Naive thymus-derived CD4-positive, alpha-beta T cell (primary cell): ENCODE measurements at regions not wholly inside any gene's neighbourhood (a gene's known extent, or its start where the extent isn't known, plus 50 kb on each side); places are given as distances from the start of the nearest gene placed in this dataset.

ENCODE experiments used
- ATAC-seq: fragments of 150-1000 bp; cut with Tn5 transposase; 2 replicates; pipeline ENCODE4 v1.10.0; 2021; ENCODE audit warnings: mild to moderate bottlenecking, moderate library complexity
- CTCF ChIA-PET: fragments of 350-600 bp; sonication (Branson Sonifier 250); formaldehyde crosslinking; loops from one replicate; lab custom pipeline; 2021; ENCODE audit warnings: antibody characterized with exemption; lab: Charles Lee
- POLR2A ChIA-PET: fragments of 350-600 bp; sonication (Branson Sonifier 250); formaldehyde crosslinking; loops from one replicate; lab custom pipeline; 2021; ENCODE audit warnings: antibody characterized with exemption, inconsistent platforms; lab: Charles Lee
- DNase-seq, 9 donors: peaks; one replicate each; pipeline versions ENCODE4 v3.0.0 to v3.0.0-alpha.2; 2020 to 2022; ENCODE audit warnings: mixed read lengths in 1 of 9
- H3K27ac ChIP-seq: one replicate; pipeline ENCODE4 v1.7.0; 2013; ENCODE audit warnings: mild to moderate bottlenecking, low read depth, low read length, moderate library complexity
- H3K27me3 ChIP-seq, 2 donors: one replicate each; pipeline ENCODE4 v1.7.0; 2013; ENCODE audit warnings: low read length in 2 of 2, mild to moderate bottlenecking in 2 of 2, moderate library complexity in 2 of 2; ENCODE audit not compliant: control insufficient read depth in 2 of 2, insufficient read depth in 2 of 2
- H3K36me3 ChIP-seq, 3 experiments: 1 replicate in 2 of 3; 2 replicates in 1 of 3; pipeline ENCODE4 v1.7.0; 2013; ENCODE audit warnings: low read length in 3 of 3, mild to moderate bottlenecking in 3 of 3, moderate library complexity in 1 of 3; ENCODE audit not compliant: insufficient read depth in 3 of 3, control insufficient read depth in 2 of 3
- H3K4me1 ChIP-seq, 2 donors: one replicate each; pipeline ENCODE4 v1.7.0; 2013; ENCODE audit warnings: low read length in 2 of 2, mild to moderate bottlenecking in 2 of 2, moderate library complexity in 1 of 2; ENCODE audit not compliant: control insufficient read depth in 2 of 2, insufficient read depth in 2 of 2
- H3K4me3 ChIP-seq: 2 replicates; pipeline ENCODE4 v1.7.0; 2013; ENCODE audit warnings: mild to moderate bottlenecking, low read length
- H3K9me3 ChIP-seq, 3 experiments: 1 replicate in 2 of 3; 2 replicates in 1 of 3; pipeline ENCODE4 v1.7.0; 2013; ENCODE audit warnings: low read length in 3 of 3; ENCODE audit not compliant: control insufficient read depth in 2 of 3
- H3K27ac Mint-ChIP-seq, 9 donors: one replicate each; pipeline ENCODE4 v1.8.0; 2020 to 2022; ENCODE audit warnings: mixed read lengths in 9 of 9, mild to moderate bottlenecking in 8 of 9, moderate library complexity in 5 of 9, inconsistent platforms in 2 of 9
- H3K27me3 Mint-ChIP-seq, 5 donors: one replicate each; pipeline ENCODE4 v1.8.0; 2021 to 2022; ENCODE audit warnings: mixed read lengths in 5 of 5, mild to moderate bottlenecking in 1 of 5
- H3K36me3 Mint-ChIP-seq, 5 donors: one replicate each; pipeline ENCODE4 v1.8.0; 2020 to 2022; ENCODE audit warnings: mixed read lengths in 5 of 5, mild to moderate bottlenecking in 3 of 5, inconsistent platforms in 1 of 5
- H3K4me1 Mint-ChIP-seq, 7 donors: one replicate each; pipeline ENCODE4 v1.8.0; 2020 to 2022; ENCODE audit warnings: mixed read lengths in 7 of 7, mild to moderate bottlenecking in 3 of 7, inconsistent platforms in 1 of 7
- H3K4me3 Mint-ChIP-seq, 10 donors: one replicate each; pipeline ENCODE4 v1.8.0; 2020 to 2022; ENCODE audit warnings: mild to moderate bottlenecking in 10 of 10, mixed read lengths in 10 of 10, moderate library complexity in 6 of 10, inconsistent platforms in 2 of 10
- H3K9me3 Mint-ChIP-seq, 11 donors: one replicate each; pipeline ENCODE4 v1.8.0; 2020 to 2022; ENCODE audit warnings: mixed read lengths in 11 of 11, mild to moderate bottlenecking in 4 of 11, inconsistent platforms in 1 of 11, moderate library complexity in 1 of 11
- intact Hi-C, 2 donors: fragments of 100-400 bp; cut with micrococcal nuclease; formaldehyde crosslinking; loops; one replicate each; pipeline ENCODE4 v1.15.1; 2023

- ChIA-PET POLR2A (no interaction called here), CTCF (no interaction called here)
- no peak for DNase-seq
- peaks cover 0 to 13% (median 0%) of the 10 kb centered on the region in 5 donors for H3K27me3 Mint-ChIP-seq
- H3K27me3 ChIP-seq = no peaks in the 10 kb centered on the region
- H3K4me1 Mint-ChIP-seq = peaks cover 6 to 19% (median 14%) of the 10 kb centered on the region in 7 donors
- H3K4me1 ChIP-seq = peaks cover 0 to 3% of the 10 kb centered on the region in 2 donors
- H3K36me3 Mint-ChIP-seq = peaks cover 0 to 7% (median 0%) of the 10 kb centered on the region in 5 donors
- intact Hi-C loops = no loop called here
- H3K36me3 ChIP-seq = no peaks in the 10 kb centered on the region
- no peaks in the 10 kb centered on the region for H3K9me3 ChIP-seq
- no peak overlapping the region for H3K27ac ChIP-seq
- H3K4me3 Mint-ChIP-seq = no peak overlapping the region
- no peak for ATAC-seq
- no peak overlapping the region for H3K4me3 ChIP-seq
- H3K27ac Mint-ChIP-seq = peak overlapping the region in 1 of 9 donors; percentile 42
- H3K9me3 Mint-ChIP-seq = peaks cover 0 to 5% (median 2%) of the 10 kb centered on the region in 11 donors
Measured at GRCh38 chrX:39616731-39617130, 481.0 kb downstream of the BCOR start.

GRCh38 chrX:39618178-39618577 lies 479.6 kb downstream of the BCOR start:
- peaks cover 0 to 10% (median 0%) of the 10 kb centered on the region in 5 donors for H3K27me3 Mint-ChIP-seq
- H3K27ac Mint-ChIP-seq = no peak overlapping the region
- peaks cover 6 to 16% (median 14%) of the 10 kb centered on the region in 7 donors for H3K4me1 Mint-ChIP-seq
- no peak overlapping the region for H3K4me3 ChIP-seq
- POLR2A ChIA-PET = interaction anchor here (0.5 kb wide), 1 partner anchor 358 kb away, joined by 6 read pairs; no protein-coding TSS in a partner anchor
- DNase-seq = no peak
- intact Hi-C loops = no loop called here
- peaks cover 0 to 9% (median 4%) of the 10 kb centered on the region in 11 donors for H3K9me3 Mint-ChIP-seq
- CTCF ChIA-PET = interaction anchor here (1.2 kb wide), 1 partner anchor 12 kb away, joined by 4 read pairs; no protein-coding TSS in a partner anchor
- ATAC-seq = no peak
- H3K4me3 Mint-ChIP-seq = no peak overlapping the region
- no peaks in the 10 kb centered on the region for H3K36me3 ChIP-seq
- H3K27me3 ChIP-seq = no peaks in the 10 kb centered on the region
- no peaks in the 10 kb centered on the region for H3K9me3 ChIP-seq
- peaks cover 0 to 3% of the 10 kb centered on the region in 2 donors for H3K4me1 ChIP-seq
- H3K36me3 Mint-ChIP-seq = peaks cover 0 to 7% (median 0%) of the 10 kb centered on the region in 5 donors
- H3K27ac ChIP-seq = no peak overlapping the region

GRCh38 chrX:39619182-39620009 lies 478.4 kb downstream of the BCOR start:
- H3K36me3 ChIP-seq = no peaks in the 10 kb centered on the region
- intact Hi-C loops = no loop called here
- Mint-ChIP-seq H3K36me3 (peaks cover 0 to 7% (median under 1%) of the 10 kb centered on the region in 5 donors), H3K4me3 (no peak overlapping the region), H3K9me3 (peaks cover 0 to 15% (median 4%) of the 10 kb centered on the region in 11 donors), H3K4me1 (peaks cover under 1 to 9% (median 3%) of the 10 kb centered on the region in 7 donors), H3K27me3 (peaks cover 0 to 3% (median 0%) of the 10 kb centered on the region in 5 donors), H3K27ac (no peak overlapping the region)
- no peaks in the 10 kb centered on the region for H3K27me3 ChIP-seq
- no peak overlapping the region for H3K4me3 ChIP-seq
- ChIA-PET CTCF (interaction anchor here (1.2 kb wide), 1 partner anchor 11 kb away, joined by 4 read pairs; no protein-coding TSS in a partner anchor), POLR2A (no interaction called here)
- DNase-seq = no peak
- H3K9me3 ChIP-seq = no peaks in the 10 kb centered on the region
- H3K4me1 ChIP-seq = peaks cover 0 to 1% of the 10 kb centered on the region in 2 donors
- no peak overlapping the region for H3K27ac ChIP-seq
- no peak for ATAC-seq

GRCh38 chrX:39624166-39624565 lies 473.6 kb downstream of the BCOR start:
- Mint-ChIP-seq H3K27me3 (peaks cover 0 to 3% (median 0%) of the 10 kb centered on the region in 5 donors), H3K9me3 (peaks cover 0 to 20% (median 2%) of the 10 kb centered on the region in 11 donors), H3K4me1 (peaks cover 5 to 12% (median 10%) of the 10 kb centered on the region in 7 donors), H3K4me3 (no peak overlapping the region), H3K27ac (no peak overlapping the region), H3K36me3 (peaks cover 0 to 4% (median 0%) of the 10 kb centered on the region in 5 donors)
- ChIA-PET POLR2A (interaction anchor here (0.9 kb wide), 1 partner anchor 9 kb away, joined by 5 read pairs; no protein-coding TSS in a partner anchor), CTCF (no interaction called here)
- Histone ChIP-seq H3K27me3 (no peaks in the 10 kb centered on the region), H3K4me1 (no peaks in the 10 kb centered on the region), H3K4me3 (no peak overlapping the region), H3K27ac (no peak overlapping the region), H3K36me3 (no peaks in the 10 kb centered on the region), H3K9me3 (no peaks in the 10 kb centered on the region)
- DNase-seq (no peak), ATAC-seq (no peak)
- intact Hi-C loops = no loop called here

- H3K27me3 ChIP-seq = no peaks in the 10 kb centered on the region
- POLR2A ChIA-PET = no interaction called here
- DNase-seq (no peak), ATAC-seq (no peak)
- H3K9me3 ChIP-seq = no peaks in the 10 kb centered on the region
- H3K36me3 ChIP-seq = no peaks in the 10 kb centered on the region
- peaks cover 0 to 3% (median 0%) of the 10 kb centered on the region in 5 donors for H3K27me3 Mint-ChIP-seq
- CTCF ChIA-PET = no interaction called here
- H3K27ac ChIP-seq = no peak overlapping the region
- no peak overlapping the region for H3K27ac Mint-ChIP-seq
- intact Hi-C loops = no loop called here
- H3K4me3 ChIP-seq = no peak overlapping the region
- peaks cover 0 to 4% (median 0%) of the 10 kb centered on the region in 5 donors for H3K36me3 Mint-ChIP-seq
- H3K4me3 Mint-ChIP-seq = no peak overlapping the region
- peaks cover 8 to 20% (median 15%) of the 10 kb centered on the region in 7 donors for H3K4me1 Mint-ChIP-seq
- H3K4me1 ChIP-seq = no peaks in the 10 kb centered on the region
- peaks cover 0 to 20% (median 2%) of the 10 kb centered on the region in 11 donors for H3K9me3 Mint-ChIP-seq
Measured at GRCh38 chrX:39625810-39626209, 471.9 kb downstream of the BCOR start.

GRCh38 chrX:39626749-39627148 lies 471.0 kb downstream of the BCOR start:
- peaks cover 0 to 4% (median 0%) of the 10 kb centered on the region in 5 donors for H3K36me3 Mint-ChIP-seq
- Histone ChIP-seq H3K9me3 (no peaks in the 10 kb centered on the region), H3K36me3 (no peaks in the 10 kb centered on the region), H3K4me3 (no peak overlapping the region), H3K27me3 (no peaks in the 10 kb centered on the region), H3K27ac (no peak overlapping the region), H3K4me1 (no peaks in the 10 kb centered on the region)
- ChIA-PET POLR2A (no interaction called here), CTCF (no interaction called here)
- intact Hi-C loops = no loop called here
- peaks cover 0 to 15% (median 0%) of the 10 kb centered on the region in 11 donors for H3K9me3 Mint-ChIP-seq
- H3K27ac Mint-ChIP-seq = peak overlapping the region in 2 of 9 donors; percentile 13 to 49
- no peak overlapping the region for H3K4me3 Mint-ChIP-seq
- peaks cover 0 to 3% (median 0%) of the 10 kb centered on the region in 5 donors for H3K27me3 Mint-ChIP-seq
- H3K4me1 Mint-ChIP-seq = peaks cover 10 to 26% (median 17%) of the 10 kb centered on the region in 7 donors
- DNase-seq (peak in 2 of 9 donors; percentile 12 to 18), ATAC-seq (peak; percentile 26)
